ENCODE measurements at regions not wholly inside any gene's neighbourhood (a gene's known extent, or its start where the extent isn't known, plus 50 kb on each side); places are given as distances from the start of the nearest gene placed in this dataset.
"Not testable (repeated sequence)": the region's sequence is repeated elsewhere in the genome, so short reads cannot be mapped to it uniquely, and the experiment has no call there.

DNA sequence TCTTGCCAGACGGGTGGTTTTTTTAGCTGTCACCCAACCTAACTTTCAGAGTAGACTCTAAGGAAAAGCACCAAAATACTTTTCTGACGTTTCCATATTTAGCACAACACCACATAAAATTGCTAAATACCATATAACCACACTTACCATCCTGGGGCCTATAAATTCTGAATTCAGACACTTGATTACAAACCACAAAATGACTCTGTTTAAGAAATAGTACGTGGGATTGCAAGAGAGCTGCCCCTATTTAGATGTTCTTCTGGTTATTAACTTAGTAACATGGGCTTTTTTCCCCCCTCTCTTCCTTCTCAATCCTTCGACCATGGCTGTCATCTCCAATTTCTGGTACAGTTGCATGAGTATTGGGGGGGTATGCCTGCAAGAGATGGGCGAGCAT lies 287.7 kb downstream of the BMP4 start:
- no peak for DNase-seq (ENCODE audit: low spot score)

DNA sequence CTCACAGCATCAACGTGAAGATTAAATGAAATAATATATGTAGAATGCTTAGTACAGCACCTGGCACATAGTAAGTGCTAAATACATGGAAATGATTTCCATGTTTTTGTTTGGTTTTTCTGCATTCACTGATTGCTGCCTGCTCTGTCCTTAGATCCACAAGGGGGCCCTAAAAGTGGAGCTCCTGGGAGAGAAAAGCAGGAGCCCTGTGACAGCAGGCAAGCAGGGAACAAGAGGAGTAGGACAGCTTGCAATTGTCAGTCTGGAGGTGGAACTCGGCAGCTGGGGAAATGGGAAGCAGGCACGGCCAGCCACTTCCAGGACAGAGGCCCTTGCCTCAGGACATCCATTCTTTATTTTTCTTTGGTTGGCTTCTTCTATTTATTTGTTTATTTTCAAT lies 292.9 kb downstream of the BMP4 start:
- peak; percentile 61 for DNase-seq (ENCODE audit: low spot score)

DNA sequence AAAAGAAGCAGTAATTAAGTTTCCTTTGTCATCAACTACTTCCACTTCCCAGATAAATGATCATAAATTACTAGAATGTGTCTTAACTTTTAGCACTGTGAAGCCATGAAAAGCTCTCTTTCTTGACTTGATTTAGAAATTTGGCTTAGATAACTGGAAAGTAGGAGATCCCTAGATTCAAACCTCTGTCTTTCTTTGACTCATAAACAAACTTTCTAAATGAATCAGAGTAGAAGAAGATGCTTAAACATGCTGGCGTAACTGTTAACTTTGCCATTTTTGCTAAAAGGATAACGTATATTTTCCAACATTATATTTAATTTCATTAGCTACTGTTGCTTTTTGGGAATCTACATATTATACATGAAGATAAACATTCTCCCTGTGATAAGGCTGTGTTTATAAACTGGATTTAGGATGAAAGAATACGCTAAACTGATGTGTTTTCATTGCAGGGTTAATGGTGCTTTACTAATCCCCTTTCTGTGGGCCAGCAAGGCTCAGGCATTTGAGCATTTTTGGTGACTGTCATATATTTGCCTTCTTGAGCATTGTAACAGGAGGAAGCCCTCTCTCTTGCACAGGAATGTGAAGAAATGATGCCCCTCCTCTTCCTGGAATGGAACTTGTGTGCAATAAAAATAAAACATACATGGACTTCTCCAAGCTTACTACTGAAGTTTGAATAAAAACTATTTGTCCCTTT lies 301.4 kb downstream of the BMP4 start:
- no peak for DNase-seq (ENCODE audit: low spot score)

DNA sequence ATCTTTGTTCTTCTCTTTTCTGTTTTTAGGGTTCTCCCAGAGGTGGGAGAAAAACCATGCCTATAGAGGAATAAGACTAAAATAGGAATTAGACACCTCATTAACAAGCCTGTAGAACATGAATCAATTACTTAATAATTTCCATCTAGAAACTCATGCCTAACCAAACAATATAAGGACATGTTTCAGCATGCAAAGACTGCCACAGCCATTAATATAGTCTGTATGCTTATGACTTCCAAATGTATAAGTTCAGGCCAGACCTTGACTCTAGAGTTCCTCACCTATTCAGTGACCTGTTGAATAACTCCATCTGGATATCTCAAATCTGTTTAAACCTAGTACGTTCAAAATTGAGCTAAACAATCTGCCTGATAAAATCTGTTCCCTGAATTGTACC lies 304.6 kb downstream of the BMP4 start:
- DNase-seq (ENCODE audit: low spot score): no peak

DNA sequence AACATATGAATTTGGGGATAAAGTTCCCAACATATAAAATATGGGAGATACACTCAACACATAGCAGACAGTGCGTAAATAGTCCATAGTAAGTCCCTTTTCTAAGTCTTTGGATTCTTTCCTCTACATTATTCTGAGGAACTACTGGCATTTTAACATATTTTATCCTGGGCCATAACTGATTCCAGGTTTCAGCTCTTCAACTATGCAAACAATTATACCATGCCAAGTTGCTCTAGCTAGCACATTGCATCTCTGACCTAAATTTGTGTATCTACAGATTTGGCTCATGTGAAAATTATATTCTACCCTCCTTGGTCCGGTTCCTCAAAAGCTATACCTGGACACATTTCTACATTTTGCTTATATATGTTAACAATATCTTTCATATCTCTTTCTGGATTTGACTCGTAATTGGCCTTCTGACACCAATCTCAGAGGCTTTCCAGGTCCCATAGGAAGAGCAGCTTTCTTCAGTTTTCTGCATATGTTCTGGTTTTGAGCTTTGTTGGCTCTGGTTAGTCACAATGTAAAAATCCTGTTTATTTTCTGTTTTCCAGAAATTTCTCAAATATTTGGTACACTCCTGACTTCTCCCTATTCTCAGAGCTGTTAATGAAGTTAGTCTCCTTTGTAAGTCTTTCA lies 305.4 kb downstream of the BMP4 start:
- peak; percentile 25 for DNase-seq (ENCODE audit: low spot score)

DNA sequence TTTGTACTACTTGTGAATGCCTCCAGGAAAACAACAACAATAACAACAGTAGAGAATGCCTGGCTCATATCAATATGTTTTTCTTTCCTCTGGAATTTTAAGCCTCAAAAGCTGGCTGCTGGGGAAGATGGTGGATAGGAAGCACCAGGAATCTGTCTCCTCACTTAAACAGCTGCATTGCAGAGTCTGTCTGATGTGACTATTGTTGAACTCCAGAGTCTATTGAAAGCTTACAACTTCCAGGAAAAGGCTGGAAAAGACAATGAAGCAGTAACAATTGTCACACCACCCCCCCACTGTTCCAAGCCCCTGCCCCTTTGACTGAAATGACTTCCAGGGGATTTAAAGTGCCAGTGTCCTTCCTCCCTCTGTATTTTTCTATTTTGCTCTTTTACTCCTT lies 309.7 kb downstream of the BMP4 start:
- DNase-seq (ENCODE audit: low spot score): no peak

DNA sequence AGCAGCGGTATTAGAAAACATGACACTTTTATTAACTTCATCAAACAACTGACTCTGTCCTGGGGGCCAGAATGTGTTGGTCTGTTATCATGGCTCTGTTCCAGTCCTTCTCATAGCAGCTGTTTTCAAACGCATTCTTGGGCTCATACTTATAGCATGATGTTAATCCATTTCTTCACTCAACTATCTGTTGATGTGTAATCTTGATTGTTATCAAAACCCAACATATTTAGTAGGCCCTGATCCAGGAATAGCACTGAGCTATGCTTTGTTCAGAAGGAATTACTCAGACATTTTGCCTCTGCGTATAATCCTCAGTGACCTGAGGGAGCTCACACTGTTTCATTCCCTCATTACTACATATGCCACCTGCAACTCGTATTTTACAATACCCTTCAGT lies 315.9 kb downstream of the BMP4 start:
- no peak for DNase-seq (ENCODE audit: low spot score)

DNA sequence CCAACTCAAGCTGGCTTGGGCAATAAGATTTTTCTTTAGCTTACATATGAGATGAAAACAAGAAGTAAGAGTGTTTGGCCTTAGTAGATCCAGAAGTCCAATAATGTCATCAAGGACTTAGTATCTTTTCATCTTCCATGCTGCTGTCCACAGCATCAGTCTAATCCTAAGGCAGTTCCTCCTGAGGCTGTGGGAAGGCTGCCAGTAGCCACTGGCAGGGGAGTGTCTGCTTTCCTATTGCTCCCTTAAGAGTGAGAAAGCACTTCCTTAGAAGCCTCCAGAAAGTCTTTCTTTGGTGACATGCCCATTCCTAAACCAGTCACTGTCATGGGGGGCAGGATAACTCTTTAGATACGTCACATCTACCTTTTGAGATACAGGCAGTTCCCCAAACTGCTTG lies 317.7 kb downstream of the BMP4 start:
- DNase-seq (ENCODE audit: low spot score): no peak

DNA sequence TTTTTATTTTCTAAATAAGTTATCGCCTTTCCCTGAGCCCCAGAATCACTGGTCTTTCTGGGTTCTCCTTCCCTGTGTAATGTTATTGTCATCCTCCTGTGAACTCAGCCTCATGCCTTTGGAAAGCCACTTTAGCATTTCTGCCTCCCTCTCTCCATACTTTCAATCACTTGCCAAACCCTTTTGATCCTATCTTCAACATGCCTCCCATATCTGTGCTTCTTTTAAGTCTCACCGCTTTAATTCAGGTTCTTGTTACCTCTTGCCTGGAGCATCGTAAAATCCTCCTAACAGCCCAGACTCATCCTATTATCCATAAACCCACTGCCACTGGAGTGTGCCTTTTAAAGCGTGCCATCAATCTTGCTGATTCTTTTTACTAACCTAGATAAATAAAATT lies 321.8 kb downstream of the BMP4 start:
- no peak for DNase-seq (ENCODE audit: low spot score)

DNA sequence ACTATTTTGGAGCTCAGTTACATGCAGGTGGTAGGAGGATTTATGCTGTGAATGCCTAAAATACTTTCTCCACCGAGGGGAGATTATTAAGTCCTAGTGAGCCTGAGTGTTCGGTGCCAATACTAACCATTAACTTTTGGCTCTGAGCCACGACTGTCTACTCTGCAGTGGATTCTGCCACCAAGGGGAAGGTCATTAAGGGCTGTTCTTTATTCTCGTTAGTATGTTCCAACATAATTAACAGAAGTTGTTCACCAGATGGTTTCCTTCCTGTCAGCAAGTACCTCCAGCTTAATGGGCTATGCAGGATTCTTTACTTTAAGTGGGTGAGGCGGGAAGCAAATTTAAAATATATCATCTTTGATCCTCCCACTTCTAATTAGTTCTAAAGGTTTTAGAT lies 326.3 kb downstream of the BMP4 start:
- DNase-seq (ENCODE audit: low spot score): peak; percentile 54

DNA sequence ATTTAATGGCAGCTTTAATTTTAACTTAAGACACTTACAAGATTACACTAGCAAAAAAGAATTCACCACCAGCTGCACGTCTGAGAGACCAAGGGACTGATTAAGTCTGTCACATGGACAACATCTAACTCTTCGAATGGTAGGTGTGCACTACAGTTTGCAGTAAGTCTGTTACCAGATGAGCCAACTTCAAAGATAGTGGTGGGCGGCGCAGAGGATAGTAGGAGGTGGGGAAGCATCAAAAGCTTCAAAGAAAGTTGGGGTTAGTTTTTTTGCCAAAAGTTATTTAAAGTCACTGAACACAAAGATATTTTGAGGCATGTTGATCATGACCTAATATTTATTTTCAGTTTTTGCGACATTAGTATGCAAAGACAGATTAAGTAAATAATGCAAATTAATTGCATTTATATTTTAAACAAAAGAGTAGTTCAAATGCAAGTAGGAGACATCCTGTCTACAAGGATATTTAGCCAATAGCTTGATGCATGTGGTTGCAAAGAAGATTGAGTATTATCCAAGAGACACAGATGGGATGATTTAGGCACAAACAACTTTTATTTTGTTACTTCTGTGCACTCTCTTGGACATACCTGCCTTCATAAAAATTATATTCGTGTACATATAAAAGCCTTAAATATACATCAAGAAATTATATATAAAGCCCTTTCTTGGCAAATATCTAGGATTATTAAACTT lies 327.7 kb downstream of the BMP4 start:
- no peak for DNase-seq (ENCODE audit: low spot score)

DNA sequence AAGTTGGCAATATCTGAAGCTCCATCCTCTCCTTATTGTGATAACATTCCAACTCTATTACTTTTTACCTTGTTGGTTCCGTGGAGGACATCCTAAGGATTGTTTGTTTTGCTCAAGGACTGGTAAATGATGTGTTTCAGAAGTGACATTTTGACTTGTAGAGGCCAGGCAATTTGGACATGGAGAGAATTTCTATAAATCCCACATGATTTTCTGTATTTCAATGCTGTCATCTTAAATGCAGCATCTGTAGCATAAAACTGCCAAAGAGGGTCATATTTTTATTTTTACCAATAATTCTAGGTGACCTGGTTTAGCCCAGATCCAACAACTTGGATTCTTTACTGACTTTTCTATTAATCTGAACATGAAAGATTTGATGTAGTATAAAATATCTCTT lies 328.4 kb downstream of the BMP4 start:
- DNase-seq (ENCODE audit: low spot score): no peak

DNA sequence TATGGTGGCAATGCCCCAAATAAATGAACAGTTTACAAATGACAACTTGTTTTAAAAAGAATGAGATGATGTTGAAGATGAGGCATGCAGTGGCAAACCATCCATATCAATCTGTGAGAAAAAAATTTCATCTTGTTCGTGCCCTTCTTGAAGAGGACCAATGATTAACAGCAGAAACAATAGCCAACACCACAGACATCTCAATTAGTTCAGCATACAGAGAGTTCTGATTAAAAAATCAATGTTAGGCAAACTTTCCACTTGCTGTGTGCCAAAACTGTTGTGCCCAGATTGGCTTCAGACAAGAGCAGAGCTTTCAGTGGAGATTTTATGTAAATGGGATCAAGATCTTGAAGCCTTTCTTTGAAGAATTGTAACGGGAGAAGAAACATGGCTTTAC lies 329.9 kb downstream of the BMP4 start:
- no peak for DNase-seq (ENCODE audit: low spot score)

DNA sequence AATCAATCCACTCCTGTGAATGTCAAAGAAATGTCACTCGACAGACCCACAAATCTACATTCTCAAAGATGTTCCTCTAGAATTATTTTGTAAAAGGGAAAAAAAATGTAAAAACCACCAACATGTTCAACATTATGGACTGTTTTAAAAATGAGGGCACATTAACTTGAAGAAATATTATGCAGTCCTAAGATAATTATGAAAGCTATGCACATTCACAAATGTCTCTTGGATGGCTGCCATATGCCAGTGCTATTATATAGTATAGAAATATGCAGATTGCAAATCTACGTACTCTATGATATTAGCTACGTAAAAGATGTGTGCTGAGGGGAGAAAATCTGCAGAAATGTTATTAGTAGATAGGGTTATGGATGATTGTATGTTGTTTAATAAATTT lies 334.2 kb downstream of the BMP4 start:
- DNase-seq (ENCODE audit: low spot score): no peak

DNA sequence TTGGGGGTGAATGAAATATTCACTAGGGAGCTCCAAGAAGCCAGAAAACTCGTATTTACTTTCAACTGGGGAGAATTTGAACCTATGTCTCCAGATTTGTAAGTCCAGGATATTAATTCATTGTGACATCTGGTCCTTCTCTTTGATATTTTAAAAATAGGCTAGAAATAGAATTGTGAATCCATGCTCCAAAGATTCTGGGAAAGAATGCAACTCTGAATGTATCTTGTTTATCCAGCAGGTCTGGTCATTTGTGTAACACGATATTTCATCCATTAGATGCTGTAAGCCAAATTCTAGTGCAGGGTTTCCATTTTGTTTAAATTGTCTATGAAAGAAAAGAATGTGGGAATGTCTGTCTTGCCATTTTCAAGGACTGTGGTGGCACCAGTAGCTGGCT lies 334.7 kb downstream of the BMP4 start:
- no peak for DNase-seq (ENCODE audit: low spot score)

DNA sequence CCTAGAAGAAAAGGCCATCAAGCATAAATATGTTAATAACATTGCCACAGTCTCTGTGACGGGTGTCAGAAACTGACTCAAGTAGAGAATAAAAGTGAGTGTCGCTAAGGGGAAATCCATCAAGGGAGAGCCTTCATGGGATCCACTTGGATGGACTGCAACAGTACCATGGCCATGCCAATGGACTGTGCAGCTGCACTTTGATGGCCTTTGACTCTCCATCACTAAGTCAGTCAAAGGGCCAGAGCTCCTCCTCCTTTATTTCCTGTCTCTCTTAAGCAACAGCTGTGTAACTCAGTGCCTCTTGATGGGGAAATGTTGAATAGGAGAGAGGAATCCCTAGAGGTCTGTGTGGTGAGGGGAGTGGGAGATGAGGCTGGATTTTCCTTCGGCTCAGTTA lies 335.2 kb downstream of the BMP4 start:
- no peak for DNase-seq (ENCODE audit: low spot score)

DNA sequence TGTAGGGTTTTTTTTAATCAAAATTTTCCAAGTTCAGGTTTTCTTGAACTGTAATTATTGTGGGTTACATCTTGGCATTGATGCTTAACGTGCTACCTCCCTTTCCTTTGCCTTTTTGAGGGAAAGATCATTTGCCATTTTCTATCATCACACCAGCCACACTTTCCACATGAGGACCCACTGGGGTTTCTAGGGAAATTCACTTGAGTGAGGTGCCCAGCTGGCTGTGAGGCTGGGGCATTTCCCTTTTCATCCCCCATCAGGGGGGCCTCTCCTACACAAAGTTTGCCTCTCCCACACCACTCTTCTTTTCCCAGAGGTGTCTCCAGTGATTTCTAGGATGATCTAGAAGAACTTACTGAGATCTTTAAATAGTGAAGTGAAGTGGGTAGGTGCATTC lies 335.7 kb downstream of the BMP4 start:
- DNase-seq (ENCODE audit: low spot score): no peak

DNA sequence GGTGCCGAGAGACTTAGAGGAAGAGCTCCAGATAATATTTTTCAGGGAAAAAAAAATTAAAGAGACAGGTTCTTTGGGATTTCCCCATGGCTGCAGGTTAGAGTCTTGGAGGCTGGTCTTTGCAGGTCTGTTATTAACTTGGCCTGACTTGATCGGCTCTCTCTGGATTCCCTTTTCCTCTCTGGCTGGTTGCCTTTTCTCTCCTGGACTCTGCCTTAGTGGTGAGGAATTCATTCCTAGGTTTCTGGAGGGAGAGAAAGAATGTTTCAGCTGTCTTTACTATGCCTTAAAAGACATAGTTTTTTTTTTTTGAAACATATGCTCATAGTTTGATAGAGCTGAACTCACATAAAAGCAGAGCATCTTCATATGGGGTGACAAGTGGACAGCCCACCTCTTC lies 336.3 kb downstream of the BMP4 start:
- DNase-seq (ENCODE audit: low spot score): peak; percentile 14

DNA sequence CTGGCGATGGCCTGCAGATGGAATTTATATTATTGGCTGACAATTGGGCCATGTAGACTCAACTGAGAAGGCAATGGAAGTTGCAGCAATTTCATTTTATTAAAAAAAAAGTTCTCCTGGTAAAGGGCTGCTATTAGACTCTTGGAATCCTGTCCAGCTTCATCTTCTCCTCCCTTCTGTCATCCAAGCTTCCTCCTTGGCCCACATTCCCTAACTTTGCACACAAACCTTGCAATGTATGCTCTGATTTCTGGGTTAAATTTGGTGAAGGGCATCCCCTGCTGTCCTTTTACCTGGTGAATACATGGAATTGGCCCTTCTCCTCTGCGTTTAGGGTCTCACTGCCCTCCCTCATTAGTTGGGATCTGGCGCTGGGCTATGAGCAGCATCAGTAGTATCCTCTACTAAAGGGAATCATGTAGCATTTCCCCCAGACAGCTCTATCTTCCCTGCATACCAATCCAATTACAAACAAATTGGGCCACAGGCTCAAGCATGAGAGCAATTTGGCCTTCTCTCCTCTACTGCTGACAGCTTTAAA lies 336.9 kb downstream of the BMP4 start:
- DNase-seq (ENCODE audit: low spot score): peak; percentile 16

DNA sequence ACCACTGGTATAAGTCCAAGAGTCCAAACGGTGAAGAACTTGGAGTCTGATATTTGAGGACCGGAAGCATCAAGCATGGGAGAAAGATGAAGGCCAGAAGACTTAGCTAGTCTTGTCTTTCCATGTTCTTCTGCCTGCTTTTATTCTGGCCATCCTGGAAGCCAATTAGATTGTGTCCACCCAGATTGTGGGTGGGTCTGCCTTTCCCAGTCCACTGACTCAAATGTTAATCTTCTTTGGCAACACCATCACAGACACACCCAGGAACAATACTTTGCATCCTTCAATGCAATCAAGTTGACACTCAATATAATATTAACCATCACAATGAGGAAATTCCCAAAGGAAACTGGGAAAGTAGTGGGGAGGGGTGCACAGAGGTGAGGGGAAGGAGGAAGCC lies 340.1 kb downstream of the BMP4 start:
- not testable (repeated sequence) for DNase-seq (ENCODE audit: low spot score)

DNA sequence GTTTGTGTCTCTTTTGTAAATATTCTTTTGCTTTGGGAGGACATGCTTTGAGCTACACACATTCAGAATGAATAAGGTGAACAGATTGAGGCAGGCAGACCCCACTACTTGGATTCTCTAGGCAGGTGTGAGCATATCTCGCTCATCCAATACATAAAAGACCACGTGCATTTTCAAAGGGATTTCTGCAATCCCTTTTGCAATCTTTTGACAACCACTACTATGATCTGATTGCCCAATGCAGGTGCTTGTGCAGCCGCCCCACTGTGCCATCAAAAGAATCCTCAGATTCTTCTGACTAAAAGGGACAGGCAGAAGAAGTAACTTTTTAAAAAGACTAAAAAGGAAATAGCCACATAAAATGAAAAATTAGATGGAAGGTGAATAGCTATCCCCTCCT lies 341.4 kb downstream of the BMP4 start:
- no peak for DNase-seq (ENCODE audit: low spot score)

DNA sequence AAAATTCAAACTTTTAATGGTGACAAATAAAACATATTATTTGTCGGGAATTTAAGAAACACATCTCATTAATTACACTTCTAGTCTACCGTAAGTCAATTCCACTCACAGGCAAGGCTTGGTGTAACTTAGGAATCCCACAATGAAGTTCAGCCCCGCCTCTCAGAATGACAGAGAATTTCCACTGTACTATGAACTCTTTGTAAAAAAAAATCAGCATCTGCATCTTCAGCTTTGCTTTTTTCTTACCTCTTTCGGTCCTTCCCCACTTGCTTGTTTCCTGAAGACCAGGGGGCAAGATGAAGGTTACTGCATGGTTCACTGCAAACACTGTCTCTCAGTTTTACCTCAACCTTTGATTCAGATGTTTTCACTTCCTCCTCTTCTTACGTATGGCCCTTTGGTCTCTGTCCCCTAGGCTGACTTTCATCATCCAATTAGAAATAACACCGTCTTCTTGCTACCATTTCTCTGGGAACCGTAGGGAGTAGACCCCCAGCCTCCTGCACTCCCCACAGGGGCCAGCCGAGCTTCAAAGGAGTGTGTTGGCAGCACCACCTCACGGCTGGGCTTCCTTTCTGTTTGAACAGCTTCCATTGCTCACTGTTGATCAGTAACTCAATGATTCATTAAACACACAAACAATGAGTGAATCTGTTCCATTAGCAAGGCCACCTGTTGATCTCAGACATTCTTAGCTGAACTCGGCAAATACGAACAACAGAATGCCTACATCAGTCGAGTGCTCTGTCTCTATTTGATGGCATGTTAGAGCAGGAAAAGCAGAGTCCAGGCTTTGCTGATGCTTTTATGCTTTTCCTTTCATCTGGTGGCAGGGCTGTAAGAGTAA lies 343.0 kb downstream of the BMP4 start:
- DNase-seq (ENCODE audit: low spot score): no peak

Measured in cerebellar cortex (tissue), 1 donor.